DND-41 (cell line): ENCODE measurements at regions not wholly inside any gene's neighbourhood (a gene's known extent, or its start where the extent isn't known, plus 50 kb on each side); places are given as distances from the start of the nearest gene placed in this dataset.

ENCODE experiments used
- EZH2 ChIP-seq: IDR thresholded peaks from 3 replicates; pipeline ENCODE4 v1.6.1; 2012; ENCODE audit warnings: borderline replicate concordance, low read depth, mild to moderate bottlenecking, moderate library complexity, low read length, inconsistent platforms; ENCODE audit not compliant: severe bottlenecking
- TF ChIP-seq, protein P1 (sequence below): IDR thresholded peaks from 2 replicates; pipeline ENCODE4 v1.5.1; 2012; ENCODE audit warnings: borderline replicate concordance, low read length, moderate library complexity, mild to moderate bottlenecking; ENCODE audit not compliant: poor library complexity, severe bottlenecking; ENCODE audit errors: extremely low read depth

DNA sequence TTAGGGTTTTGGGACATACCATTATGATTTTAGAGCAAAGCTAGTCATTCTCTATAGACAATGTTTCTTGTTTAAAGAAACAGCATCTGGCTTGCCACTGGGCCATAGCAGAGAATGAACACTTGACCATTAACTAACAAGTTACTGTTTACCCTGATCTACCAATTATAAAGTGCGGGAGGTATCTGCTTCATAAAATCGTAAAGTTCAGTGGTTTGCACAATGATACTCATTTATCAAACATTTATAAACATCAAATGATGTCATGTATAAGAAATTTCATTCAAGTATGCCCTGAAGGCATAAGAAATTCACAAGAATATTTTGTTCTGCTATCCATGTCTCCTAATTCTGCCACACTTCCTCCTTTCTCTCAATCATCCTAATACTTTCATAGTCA is 139.2 kb downstream of the PCDH20 start:
- no peak for TF ChIP-seq EZH2
- TF ChIP-seq, protein P1, sequence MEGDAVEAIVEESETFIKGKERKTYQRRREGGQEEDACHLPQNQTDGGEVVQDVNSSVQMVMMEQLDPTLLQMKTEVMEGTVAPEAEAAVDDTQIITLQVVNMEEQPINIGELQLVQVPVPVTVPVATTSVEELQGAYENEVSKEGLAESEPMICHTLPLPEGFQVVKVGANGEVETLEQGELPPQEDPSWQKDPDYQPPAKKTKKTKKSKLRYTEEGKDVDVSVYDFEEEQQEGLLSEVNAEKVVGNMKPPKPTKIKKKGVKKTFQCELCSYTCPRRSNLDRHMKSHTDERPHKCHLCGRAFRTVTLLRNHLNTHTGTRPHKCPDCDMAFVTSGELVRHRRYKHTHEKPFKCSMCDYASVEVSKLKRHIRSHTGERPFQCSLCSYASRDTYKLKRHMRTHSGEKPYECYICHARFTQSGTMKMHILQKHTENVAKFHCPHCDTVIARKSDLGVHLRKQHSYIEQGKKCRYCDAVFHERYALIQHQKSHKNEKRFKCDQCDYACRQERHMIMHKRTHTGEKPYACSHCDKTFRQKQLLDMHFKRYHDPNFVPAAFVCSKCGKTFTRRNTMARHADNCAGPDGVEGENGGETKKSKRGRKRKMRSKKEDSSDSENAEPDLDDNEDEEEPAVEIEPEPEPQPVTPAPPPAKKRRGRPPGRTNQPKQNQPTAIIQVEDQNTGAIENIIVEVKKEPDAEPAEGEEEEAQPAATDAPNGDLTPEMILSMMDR: no peak
